HG02943 (cell line): ENCODE measurements at regions not wholly inside any gene's neighbourhood (a gene's known extent, or its start where the extent isn't known, plus 50 kb on each side); places are given as distances from the start of the nearest gene placed in this dataset.
"Not testable (repeated sequence)": the region's sequence is repeated elsewhere in the genome, so short reads cannot be mapped to it uniquely, and the experiment has no call there.

Source experiments
- ATAC-seq: cut with Tn5 transposase; IDR thresholded peaks from one replicate; pipeline ENCODE4 v1.9.1; 2021; ENCODE audit warnings: mild to moderate bottlenecking, low read depth, moderate library complexity; ENCODE audit not compliant: unreplicated experiment

GRCh38 chr13:33642374-33643065 is 175.4 kb upstream of the RFC3 start:
- no peak for ATAC-seq

- ATAC-seq = no peak
Measured at GRCh38 chr13:33644581-33645543, 173.1 kb upstream of the RFC3 start.

GRCh38 chr13:33645591-33646554 is 172.1 kb upstream of the RFC3 start:
- no peak for ATAC-seq

- no peak for ATAC-seq
Measured at GRCh38 chr13:33649212-33649878, 168.6 kb upstream of the RFC3 start.

GRCh38 chr13:33651766-33652165 is 166.2 kb upstream of the RFC3 start:
- ATAC-seq = no peak

- ATAC-seq = no peak
Measured at GRCh38 chr13:33657274-33657673, 160.7 kb upstream of the RFC3 start.

- no peak for ATAC-seq
Measured at GRCh38 chr13:33659466-33659865, 158.5 kb upstream of the RFC3 start.

GRCh38 chr13:33659894-33660293 is 158.1 kb upstream of the RFC3 start:
- ATAC-seq = no peak

GRCh38 chr13:33662392-33662791 is 155.6 kb upstream of the RFC3 start:
- ATAC-seq = no peak

- no peak for ATAC-seq
Measured at GRCh38 chr13:33665626-33666175, 152.2 kb upstream of the RFC3 start.

GRCh38 chr13:33671560-33671959 is 146.4 kb upstream of the RFC3 start:
- ATAC-seq = no peak

GRCh38 chr13:33672022-33672421 is 145.9 kb upstream of the RFC3 start:
- not testable (repeated sequence) for ATAC-seq

- ATAC-seq = no peak
Measured at GRCh38 chr13:33676045-33676989, 141.6 kb upstream of the RFC3 start.

- ATAC-seq = no peak
Measured at GRCh38 chr13:33677215-33677614, 140.7 kb upstream of the RFC3 start.

GRCh38 chr13:33678084-33678483 is 139.9 kb upstream of the RFC3 start:
- ATAC-seq = no peak

- peak; percentile 90 for ATAC-seq
Measured at GRCh38 chr13:33678906-33679657, 138.9 kb upstream of the RFC3 start.

GRCh38 chr13:33679658-33680012 is 138.3 kb upstream of the RFC3 start:
- peak; percentile 1 for ATAC-seq

GRCh38 chr13:33682020-33682564 is 135.9 kb upstream of the RFC3 start:
- ATAC-seq = no peak
